ENCODE measurements at regions not wholly inside any gene's neighbourhood (a gene's known extent, or its start where the extent isn't known, plus 50 kb on each side); places are given as distances from the start of the nearest gene placed in this dataset.

DNA sequence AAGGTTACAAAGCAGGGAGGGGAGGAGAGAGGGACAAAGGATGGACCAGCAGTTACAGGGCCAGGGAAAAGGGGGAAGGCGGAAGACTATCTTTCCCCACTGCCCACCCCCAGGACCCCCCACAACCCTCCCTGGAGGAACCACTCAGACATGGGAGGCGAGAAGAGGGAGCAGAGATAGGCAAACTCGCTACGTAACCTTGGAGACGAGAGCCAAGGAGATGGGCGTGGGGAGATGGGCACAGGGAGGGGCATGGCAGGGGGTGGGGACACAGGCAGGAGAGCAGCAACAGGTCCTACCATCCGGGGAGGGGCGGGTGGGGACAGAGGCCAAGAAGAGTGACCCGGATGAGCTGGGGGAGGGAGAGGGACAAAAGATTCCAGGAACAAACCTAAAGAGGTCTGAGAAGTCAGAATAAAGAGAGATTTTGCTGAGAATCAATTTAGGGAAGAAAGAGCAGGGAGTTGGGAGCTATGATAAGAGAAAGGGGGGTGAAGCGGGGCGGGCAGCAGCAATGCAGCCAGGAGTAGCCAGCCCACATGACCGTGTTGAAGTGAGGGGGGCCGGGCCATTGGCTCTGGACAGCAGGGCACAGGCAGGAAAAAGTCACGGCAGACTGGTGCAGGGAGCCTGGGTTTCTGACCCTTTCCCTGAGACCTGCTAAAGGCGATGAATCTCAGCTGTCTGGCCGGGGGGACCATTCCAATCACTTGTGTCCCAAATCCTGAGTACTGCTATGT, 128.4 kb downstream of the BUD13 start:
- TF ChIP-seq EP300 (IDR thresholded peaks at IDR 0.05; ENCODE audit: borderline replicate concordance) (no peak), TAF1 (IDR thresholded peaks at IDR 0.05; ENCODE audit: low read depth) (no peak), RAD21 (IDR thresholded peaks at IDR 0.05; ENCODE audit: low read depth) (no peak), TCF12 (IDR thresholded peaks at IDR 0.05; ENCODE audit: low read depth) (no peak)

All from Ishikawa (cell line).